Right lobe of liver (tissue), 4 donors: ENCODE measurements at regions not wholly inside any gene's neighbourhood (a gene's known extent, or its start where the extent isn't known, plus 50 kb on each side); places are given as distances from the start of the nearest gene placed in this dataset.

Experiments
- POLR2A ChIP-seq: fragments of 450-650 bp; IDR thresholded peaks from one replicate; pipeline ENCODE4 v1.6.1; 2017; ENCODE audit warnings: antibody characterized with exemption, mild to moderate bottlenecking
- TF ChIP-seq, protein P1 (sequence below), 4 donors: fragments of 200-600 bp in 3 of 4; fragments of 450-650 bp in 1 of 4; IDR thresholded peaks; one replicate each; pipeline versions ENCODE4 v1.5.1 to v1.8.0; 2016 to 2022; ENCODE audit warnings: antibody characterized with exemption in 4 of 4, mild to moderate bottlenecking in 2 of 4
- donor health status: DM: no; HTN: no; CAD: no.
- donor health status: DM: no; HTN: no; CAD: no.
- donor health status: DM: no; HTN: yes; CAD: no.

DNA sequence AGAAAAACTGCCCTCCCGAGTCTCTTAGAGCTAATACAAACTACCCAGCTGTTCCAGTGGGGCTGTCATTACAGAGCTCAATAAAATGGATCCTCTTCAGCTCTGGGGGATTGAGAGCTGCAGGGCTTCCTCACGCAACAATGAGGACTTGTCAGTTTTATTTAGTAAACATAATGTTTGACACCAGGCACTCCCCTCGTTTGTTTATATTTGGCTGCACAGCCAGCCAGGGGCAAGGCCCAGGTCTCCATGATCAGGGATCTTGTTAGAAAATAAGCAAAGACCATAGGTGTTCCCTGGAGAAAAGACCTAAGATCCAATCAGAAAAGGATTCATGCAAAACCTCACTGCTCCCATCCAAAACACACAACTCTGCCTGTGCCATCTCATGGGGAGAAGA is 158.2 kb downstream of the C1D start:
- no peak for TF ChIP-seq POLR2A
- TF ChIP-seq, protein P1, sequence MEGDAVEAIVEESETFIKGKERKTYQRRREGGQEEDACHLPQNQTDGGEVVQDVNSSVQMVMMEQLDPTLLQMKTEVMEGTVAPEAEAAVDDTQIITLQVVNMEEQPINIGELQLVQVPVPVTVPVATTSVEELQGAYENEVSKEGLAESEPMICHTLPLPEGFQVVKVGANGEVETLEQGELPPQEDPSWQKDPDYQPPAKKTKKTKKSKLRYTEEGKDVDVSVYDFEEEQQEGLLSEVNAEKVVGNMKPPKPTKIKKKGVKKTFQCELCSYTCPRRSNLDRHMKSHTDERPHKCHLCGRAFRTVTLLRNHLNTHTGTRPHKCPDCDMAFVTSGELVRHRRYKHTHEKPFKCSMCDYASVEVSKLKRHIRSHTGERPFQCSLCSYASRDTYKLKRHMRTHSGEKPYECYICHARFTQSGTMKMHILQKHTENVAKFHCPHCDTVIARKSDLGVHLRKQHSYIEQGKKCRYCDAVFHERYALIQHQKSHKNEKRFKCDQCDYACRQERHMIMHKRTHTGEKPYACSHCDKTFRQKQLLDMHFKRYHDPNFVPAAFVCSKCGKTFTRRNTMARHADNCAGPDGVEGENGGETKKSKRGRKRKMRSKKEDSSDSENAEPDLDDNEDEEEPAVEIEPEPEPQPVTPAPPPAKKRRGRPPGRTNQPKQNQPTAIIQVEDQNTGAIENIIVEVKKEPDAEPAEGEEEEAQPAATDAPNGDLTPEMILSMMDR (IDR thresholded peaks at IDR 0.05), result no peak
